Astrocyte of the cerebellum (primary cell): ENCODE measurements at regions not wholly inside any gene's neighbourhood (a gene's known extent, or its start where the extent isn't known, plus 50 kb on each side); places are given as distances from the start of the nearest gene placed in this dataset.

ENCODE experiments used
- DNase-seq: peaks from one replicate; pipeline ENCODE4 v3.0.0-alpha.2; 2011; ENCODE audit warnings: low read depth
- H3K4me3 ChIP-seq: 2 replicates; pipeline ENCODE4 v1.5.1; 2011; ENCODE audit warnings: mild to moderate bottlenecking, low read depth, low read length, moderate library complexity
- in situ Hi-C: cut with HindIII; loops from 2 replicates; pipeline ENCODE4 v1.10.0; 2017; ENCODE audit warnings: low sequenced_read_pairs
- TF ChIP-seq, protein P1 (sequence below): IDR thresholded peaks from 2 replicates; pipeline ENCODE4 v1.5.1; 2012; ENCODE audit warnings: low read length, low read depth, moderate library complexity, mild to moderate bottlenecking; ENCODE audit errors: missing control alignments

DNA sequence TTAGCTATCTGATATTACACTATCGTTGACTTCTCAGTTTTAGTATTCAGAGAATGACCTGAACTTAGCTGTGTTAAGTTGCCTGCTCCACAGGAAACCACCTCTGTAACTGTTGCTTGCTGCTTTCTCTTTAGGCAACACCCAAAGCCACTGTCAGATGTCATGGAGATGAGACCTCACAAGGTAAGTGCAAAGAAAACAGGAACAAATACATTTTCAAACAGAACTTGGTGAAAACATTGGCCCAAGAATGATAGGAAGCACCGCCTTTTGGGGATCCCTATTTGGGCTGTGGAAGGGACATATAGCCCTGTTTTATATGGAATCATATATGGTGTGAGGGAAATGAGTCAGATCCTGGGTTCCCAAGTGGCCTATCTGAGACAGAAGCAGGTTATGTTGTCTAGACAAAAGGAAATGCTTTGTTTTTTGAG lies 143.4 kb downstream of the UBE2E3 start:
- no peak for DNase-seq
- TF ChIP-seq, protein P1, sequence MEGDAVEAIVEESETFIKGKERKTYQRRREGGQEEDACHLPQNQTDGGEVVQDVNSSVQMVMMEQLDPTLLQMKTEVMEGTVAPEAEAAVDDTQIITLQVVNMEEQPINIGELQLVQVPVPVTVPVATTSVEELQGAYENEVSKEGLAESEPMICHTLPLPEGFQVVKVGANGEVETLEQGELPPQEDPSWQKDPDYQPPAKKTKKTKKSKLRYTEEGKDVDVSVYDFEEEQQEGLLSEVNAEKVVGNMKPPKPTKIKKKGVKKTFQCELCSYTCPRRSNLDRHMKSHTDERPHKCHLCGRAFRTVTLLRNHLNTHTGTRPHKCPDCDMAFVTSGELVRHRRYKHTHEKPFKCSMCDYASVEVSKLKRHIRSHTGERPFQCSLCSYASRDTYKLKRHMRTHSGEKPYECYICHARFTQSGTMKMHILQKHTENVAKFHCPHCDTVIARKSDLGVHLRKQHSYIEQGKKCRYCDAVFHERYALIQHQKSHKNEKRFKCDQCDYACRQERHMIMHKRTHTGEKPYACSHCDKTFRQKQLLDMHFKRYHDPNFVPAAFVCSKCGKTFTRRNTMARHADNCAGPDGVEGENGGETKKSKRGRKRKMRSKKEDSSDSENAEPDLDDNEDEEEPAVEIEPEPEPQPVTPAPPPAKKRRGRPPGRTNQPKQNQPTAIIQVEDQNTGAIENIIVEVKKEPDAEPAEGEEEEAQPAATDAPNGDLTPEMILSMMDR: no peak
- H3K4me3 ChIP-seq: no peak overlapping the region
- in situ Hi-C loops: loop anchor here (25.0 kb wide), 1 partner anchor 338 kb away; the partner anchor contains the start of gene ITGA4

DNA sequence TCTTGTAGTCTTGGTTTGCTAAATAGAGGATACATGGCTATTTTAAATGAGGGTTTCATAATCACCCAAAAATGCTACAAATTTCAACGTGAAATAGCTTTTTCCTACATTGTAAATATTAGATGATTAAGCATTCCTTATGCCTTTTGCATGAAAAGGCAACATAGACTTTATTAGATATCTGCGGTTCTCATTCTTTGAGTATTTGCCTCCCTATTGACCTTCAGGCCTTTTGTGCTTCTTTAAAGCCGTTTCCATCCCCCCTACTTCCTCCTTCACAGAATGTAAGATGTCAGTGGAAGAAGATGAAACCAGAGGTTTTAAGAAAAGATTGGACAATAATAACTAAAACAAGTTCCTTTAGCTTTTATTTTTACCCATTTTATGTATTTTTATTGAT lies 144.1 kb downstream of the UBE2E3 start:
- H3K4me3 ChIP-seq: no peak overlapping the region
- TF ChIP-seq, protein P1: no peak
- in situ Hi-C loops: loop anchor here (25.0 kb wide), 1 partner anchor 338 kb away; the partner anchor contains the start of gene ITGA4
- DNase-seq: no peak

DNA sequence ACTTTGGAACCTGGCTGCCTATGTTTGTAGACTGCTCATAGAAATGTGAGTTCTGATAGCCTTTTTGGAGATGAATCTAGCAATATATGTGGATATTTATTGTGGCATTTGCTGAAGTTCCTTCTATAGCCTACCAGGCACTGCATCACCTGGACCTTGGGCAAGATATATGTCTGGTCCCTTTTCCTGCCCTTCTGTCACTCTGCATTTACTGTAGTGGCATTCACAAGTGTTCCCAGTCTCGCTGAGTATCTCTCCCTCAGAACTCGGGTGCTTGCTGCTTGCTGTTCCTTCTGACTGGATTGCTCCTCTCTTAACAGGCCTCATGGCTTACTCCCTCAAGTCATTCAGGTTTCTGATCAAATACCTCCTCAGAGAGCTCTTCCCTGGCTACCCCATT lies 145.0 kb downstream of the UBE2E3 start:
- TF ChIP-seq, protein P1: no peak
- DNase-seq: no peak
- no peak overlapping the region for H3K4me3 ChIP-seq
- in situ Hi-C loops: no loop called here

DNA sequence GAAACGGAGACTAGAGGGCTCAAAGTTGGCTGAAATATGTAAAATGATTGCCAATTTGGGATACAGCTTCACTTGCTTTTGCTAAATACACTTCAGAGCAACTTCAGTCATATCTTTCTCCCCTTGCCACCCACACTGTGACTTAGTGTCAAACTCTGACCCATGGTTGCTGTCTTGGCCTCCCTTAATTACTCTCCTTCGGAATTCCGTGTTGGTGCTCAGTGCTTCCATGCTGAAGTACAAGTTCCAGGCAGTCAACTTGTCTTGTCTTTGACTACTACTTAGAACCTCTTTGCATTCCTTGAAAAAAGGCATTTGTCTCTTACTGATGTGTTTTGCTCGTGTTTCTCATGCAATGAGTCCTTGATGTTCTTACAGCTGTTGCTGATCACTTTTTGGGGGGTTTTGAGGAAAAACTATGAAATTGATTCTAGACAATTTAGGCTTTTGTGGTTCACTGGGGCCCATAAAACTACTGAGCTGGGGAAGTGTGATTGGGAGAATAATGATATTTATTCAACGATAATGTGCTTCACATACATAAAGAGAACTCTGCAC lies 146.0 kb downstream of the UBE2E3 start:
- TF ChIP-seq, protein P1: no peak
- in situ Hi-C loops: no loop called here

DNA sequence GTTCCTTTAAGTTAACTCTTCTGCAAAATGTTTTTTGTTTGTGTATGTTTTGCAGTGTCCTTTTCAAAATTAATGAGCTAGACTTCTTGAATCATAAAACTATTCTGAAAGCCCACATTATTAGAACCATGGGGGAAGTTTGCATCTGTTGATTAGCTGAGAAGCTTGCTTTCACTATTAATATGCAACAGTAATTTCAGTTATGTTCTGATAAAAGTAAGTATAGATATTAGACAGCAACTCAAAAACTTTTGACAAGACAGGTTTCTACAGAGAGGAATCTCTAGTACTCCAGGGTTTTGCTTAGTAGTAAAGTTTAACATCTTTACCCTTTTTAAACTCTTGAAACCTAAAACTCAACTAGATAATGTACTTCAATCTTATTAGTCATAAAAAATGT lies 147.8 kb downstream of the UBE2E3 start:
- in situ Hi-C loops: no loop called here
- H3K4me3 ChIP-seq: no peak overlapping the region
- TF ChIP-seq, protein P1: no peak
- DNase-seq: no peak

More for the DNA sequence above, 146.0 kb downstream of the UBE2E3 start:
- H3K4me3 ChIP-seq: no peak overlapping the region
- DNase-seq: no peak

DNA sequence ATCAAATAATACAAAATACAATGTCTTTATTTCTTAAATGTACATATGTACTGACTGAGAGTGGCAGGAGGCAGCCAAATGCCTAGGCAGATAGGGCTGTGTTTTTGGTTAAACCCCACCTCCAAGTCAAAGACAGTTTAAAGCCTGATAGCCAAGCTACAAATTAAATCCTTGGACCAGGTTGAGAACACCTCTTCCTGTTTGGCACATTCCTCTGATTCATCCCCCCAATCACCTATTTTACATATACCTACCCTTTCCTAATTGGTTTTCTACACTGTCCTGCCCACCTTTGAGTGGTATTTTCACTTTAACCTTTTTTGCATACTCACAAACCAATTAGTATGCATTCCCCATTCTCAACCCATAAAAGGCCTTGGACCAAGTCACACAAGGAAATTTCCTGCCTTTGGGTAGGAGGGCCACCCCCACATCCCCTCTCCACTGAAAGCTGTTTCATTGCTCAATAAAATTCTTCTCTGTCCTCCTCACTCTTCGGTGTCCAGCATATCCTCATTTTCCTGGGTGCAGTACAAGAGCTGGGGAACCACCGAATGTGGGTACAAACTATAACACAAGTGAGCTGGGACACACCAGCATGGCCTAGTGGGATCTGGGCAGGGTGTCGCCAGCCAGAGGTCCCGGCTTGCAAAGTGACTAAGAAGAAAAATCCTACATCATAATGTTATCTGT lies 149.1 kb downstream of the UBE2E3 start:
- DNase-seq: no peak
- TF ChIP-seq, protein P1: no peak
- no peak overlapping the region for H3K4me3 ChIP-seq
- in situ Hi-C loops: no loop called here
